ENCODE measurements at regions not wholly inside any gene's neighbourhood (a gene's known extent, or its start where the extent isn't known, plus 50 kb on each side); places are given as distances from the start of the nearest gene placed in this dataset.

DNA sequence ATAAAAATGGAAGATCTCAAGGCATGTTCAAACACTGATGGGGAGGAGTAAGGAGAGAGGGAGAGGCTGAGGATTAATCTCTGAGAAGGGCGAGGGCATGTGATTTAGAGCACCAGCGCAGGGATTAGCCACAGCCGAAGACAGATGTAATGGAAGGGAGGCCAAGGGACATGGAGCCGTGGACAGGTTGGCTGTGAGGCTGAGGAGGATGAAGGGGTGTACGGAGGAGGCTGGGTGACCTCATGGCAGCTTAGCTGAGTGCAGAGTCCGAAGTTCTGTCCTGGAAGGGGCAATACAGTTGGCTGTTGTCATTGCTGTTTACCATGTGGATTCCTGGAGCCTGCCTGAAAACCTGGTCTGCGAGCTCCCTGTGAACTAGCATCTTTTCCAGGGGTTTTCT is 342.8 kb downstream of the RPS6KC1 start:
- TF ChIP-seq, protein P1, sequence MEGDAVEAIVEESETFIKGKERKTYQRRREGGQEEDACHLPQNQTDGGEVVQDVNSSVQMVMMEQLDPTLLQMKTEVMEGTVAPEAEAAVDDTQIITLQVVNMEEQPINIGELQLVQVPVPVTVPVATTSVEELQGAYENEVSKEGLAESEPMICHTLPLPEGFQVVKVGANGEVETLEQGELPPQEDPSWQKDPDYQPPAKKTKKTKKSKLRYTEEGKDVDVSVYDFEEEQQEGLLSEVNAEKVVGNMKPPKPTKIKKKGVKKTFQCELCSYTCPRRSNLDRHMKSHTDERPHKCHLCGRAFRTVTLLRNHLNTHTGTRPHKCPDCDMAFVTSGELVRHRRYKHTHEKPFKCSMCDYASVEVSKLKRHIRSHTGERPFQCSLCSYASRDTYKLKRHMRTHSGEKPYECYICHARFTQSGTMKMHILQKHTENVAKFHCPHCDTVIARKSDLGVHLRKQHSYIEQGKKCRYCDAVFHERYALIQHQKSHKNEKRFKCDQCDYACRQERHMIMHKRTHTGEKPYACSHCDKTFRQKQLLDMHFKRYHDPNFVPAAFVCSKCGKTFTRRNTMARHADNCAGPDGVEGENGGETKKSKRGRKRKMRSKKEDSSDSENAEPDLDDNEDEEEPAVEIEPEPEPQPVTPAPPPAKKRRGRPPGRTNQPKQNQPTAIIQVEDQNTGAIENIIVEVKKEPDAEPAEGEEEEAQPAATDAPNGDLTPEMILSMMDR (IDR thresholded peaks at IDR 0.05): no peak
- TF ChIP-seq EZH2phosphoT487 (IDR thresholded peaks at IDR 0.05) (no peak), EZH2 (IDR thresholded peaks at IDR 0.05) (no peak)

All from neural progenitor cell (in vitro differentiated cells).